Lower lobe of right lung (tissue), 2 donors: ENCODE measurements at regions not wholly inside any gene's neighbourhood (a gene's known extent, or its start where the extent isn't known, plus 50 kb on each side); places are given as distances from the start of the nearest gene placed in this dataset.
A peak's percentile ranks its signal among the peaks of the same experiment; 100 is the strongest.

Experiments
- ATAC-seq, 2 donors: fragments of 200-7000 bp; cut with Tn5 transposase; one replicate each; pipeline ENCODE4 v1.9.1; 2020 to 2022; ENCODE audit warnings: mild to moderate bottlenecking in 2 of 2, moderate library complexity in 2 of 2
- DNase-seq: peaks from one replicate; pipeline ENCODE4 v3.0.0-alpha.2; 2020
- H3K27ac ChIP-seq: fragments of 200-600 bp; one replicate; pipeline ENCODE4 v1.8.0; 2022
- H3K27me3 ChIP-seq: fragments of 200-600 bp; one replicate; pipeline ENCODE4 v1.8.0; 2022; ENCODE audit warnings: low read depth
- H3K36me3 ChIP-seq: fragments of 200-600 bp; one replicate; pipeline ENCODE4 v1.8.0; 2022; ENCODE audit warnings: mild to moderate bottlenecking
- H3K4me1 ChIP-seq: fragments of 200-600 bp; one replicate; pipeline ENCODE4 v1.8.0; 2022
- H3K4me3 ChIP-seq: fragments of 200-600 bp; one replicate; pipeline ENCODE4 v1.8.0; 2022; ENCODE audit warnings: mild to moderate bottlenecking
- H3K9me3 ChIP-seq: fragments of 200-600 bp; one replicate; pipeline ENCODE4 v1.8.0; 2022
- CTCF ChIP-seq: fragments of 200-600 bp; IDR thresholded peaks from one replicate; pipeline ENCODE4 v1.8.0; 2022; ENCODE audit warnings: antibody characterized with exemption, mild to moderate bottlenecking
- intact Hi-C: fragments of 100-400 bp; cut with DNase I; formaldehyde crosslinking; loops from one replicate; pipeline ENCODE4 v1.11.0; 2022
- donor health status: DM: no; HTN: yes; CAD: no; lungs with severe emphysema.

DNA sequence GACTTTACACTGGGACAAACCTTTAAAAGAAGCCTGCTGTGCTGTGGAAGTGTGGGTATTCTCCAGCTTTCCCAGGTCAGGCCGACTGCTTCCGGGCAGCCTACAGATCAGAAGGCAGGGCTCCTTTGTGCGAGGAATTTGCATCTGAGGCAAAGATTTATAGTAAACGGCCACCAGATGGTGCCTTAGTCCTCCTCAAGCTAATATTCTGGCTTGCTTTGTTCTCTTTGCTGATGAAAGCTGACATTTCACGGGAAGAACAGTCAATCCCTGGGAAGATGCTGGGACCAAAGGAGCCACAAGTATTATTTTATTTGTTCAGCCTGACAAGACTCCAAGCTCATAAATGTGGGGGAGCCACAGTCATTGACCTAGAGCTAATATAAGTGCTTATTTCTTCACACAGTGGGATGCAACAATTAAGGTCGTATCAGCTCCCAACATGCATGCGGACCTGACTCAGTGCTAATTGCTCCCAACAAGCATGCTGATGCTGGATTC is 120.7 kb upstream of the TRIM2 start:
- peak; percentile 63 for TF ChIP-seq CTCF
- H3K4me3 ChIP-seq: no peak overlapping the region
- H3K9me3 ChIP-seq: no peaks in the 10 kb centered on the region
- intact Hi-C loops: loop anchor here (10.0 kb wide), 1 partner anchor 239 kb away; no protein-coding TSS in a partner anchor
- peaks cover 22% of the 10 kb centered on the region for H3K4me1 ChIP-seq
- no peaks in the 10 kb centered on the region for H3K27me3 ChIP-seq
- ATAC-seq: peak; percentile 73 to 82
- no peak overlapping the region for H3K27ac ChIP-seq
- H3K36me3 ChIP-seq: no peaks in the 10 kb centered on the region
- DNase-seq: no peak

DNA sequence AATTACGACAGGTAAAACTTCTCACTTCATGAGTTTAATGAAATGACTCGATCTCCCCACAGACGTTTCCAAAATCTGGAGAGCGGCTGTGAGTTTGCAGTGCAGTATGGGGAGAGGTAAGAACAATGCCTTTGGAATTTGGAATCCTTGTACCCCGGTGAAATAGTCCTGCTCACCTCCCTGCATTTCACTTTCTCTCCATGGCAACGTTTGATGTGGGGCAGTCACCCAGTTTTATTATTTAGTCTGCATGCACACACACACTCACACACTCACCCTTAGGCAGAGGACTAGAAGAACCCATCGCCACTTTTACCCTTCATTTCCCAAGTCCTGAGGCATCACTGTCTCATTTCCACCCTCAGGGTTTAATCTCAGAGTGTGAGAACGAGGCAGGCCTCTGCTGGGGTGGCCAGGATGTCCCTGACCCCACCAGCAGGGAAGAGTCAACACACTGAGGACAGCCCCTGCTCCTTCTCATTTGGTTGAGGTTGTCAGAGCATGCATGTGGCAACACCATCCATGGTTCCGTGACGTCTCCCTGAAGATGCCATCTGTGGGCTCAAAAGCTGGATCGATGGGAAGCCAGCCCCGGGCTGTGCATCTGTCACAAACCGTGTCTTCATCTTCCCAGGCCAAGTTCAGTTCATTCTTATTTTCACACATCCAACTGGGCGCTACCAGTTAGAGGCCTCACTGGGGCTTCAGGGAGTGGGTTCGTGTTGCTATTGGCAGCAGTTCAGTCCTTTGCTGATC is 119.8 kb upstream of the TRIM2 start:
- Histone ChIP-seq H3K27ac (no peak overlapping the region), H3K9me3 (no peaks in the 10 kb centered on the region), H3K4me1 (peaks cover 22% of the 10 kb centered on the region), H3K27me3 (no peaks in the 10 kb centered on the region), H3K4me3 (no peak overlapping the region), H3K36me3 (no peaks in the 10 kb centered on the region)
- ATAC-seq: no peak
- intact Hi-C loops: loop anchor here (10.0 kb wide), 1 partner anchor 240 kb away; no protein-coding TSS in a partner anchor
- no peak for DNase-seq
- TF ChIP-seq CTCF: no peak

- ATAC-seq (peak; percentile 85 to 86), DNase-seq (peak; percentile 86)
- intact Hi-C loops: loop anchor here (10.0 kb wide), 1 partner anchor 240 kb away; no protein-coding TSS in a partner anchor
- H3K4me3 ChIP-seq: no peak overlapping the region
- peaks cover 22% of the 10 kb centered on the region for H3K4me1 ChIP-seq
- no peaks in the 10 kb centered on the region for H3K27me3 ChIP-seq
- peak; percentile 98 for TF ChIP-seq CTCF
- no peaks in the 10 kb centered on the region for H3K36me3 ChIP-seq
- no peak overlapping the region for H3K27ac ChIP-seq
- no peaks in the 10 kb centered on the region for H3K9me3 ChIP-seq
Measured at GRCh38 chr4:153084980-153085630, 119.1 kb upstream of the TRIM2 start.

GRCh38 chr4:153087671-153088194 is 116.5 kb upstream of the TRIM2 start:
- no peak overlapping the region for H3K27ac ChIP-seq
- H3K36me3 ChIP-seq: no peaks in the 10 kb centered on the region
- no peaks in the 10 kb centered on the region for H3K27me3 ChIP-seq
- DNase-seq: no peak
- H3K4me1 ChIP-seq: peaks cover 22% of the 10 kb centered on the region
- no peak overlapping the region for H3K4me3 ChIP-seq
- intact Hi-C loops: loop anchor here (10.0 kb wide), 1 partner anchor 243 kb away; no protein-coding TSS in a partner anchor
- ATAC-seq: no peak
- no peak for TF ChIP-seq CTCF
- H3K9me3 ChIP-seq: no peaks in the 10 kb centered on the region

DNA sequence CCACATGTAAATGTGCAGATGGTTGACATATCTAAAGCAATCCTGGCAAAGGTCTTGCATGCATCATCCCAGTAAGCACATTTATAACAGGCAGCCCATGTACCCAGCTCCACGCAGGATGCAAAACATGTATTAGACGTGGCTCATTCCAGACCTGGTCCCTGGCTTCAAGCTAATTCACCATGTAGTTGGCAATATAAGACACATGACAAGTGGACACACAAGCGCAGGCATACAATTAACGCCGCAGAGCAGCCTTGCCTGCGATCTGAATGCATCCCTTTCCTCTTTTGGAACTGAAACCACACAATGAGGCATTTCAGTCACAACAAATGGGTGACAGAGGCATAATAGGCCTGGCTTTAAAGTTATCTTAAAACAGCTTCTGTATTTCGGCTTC is 114.5 kb upstream of the TRIM2 start:
- ATAC-seq (no peak), DNase-seq (no peak)
- H3K27ac ChIP-seq: no peak overlapping the region
- H3K4me1 ChIP-seq: peaks cover 9% of the 10 kb centered on the region
- no peaks in the 10 kb centered on the region for H3K9me3 ChIP-seq
- TF ChIP-seq CTCF: no peak
- no peak overlapping the region for H3K4me3 ChIP-seq
- intact Hi-C loops: loop anchor here (10.0 kb wide), 1 partner anchor 245 kb away; no protein-coding TSS in a partner anchor
- H3K36me3 ChIP-seq: no peaks in the 10 kb centered on the region
- no peaks in the 10 kb centered on the region for H3K27me3 ChIP-seq
